ENCODE measurements at regions not wholly inside any gene's neighbourhood (a gene's known extent, or its start where the extent isn't known, plus 50 kb on each side); places are given as distances from the start of the nearest gene placed in this dataset.

GRCh38 chrX:7635604-7636003 lies 207.4 kb upstream of the VCX start:
- TF ChIP-seq CTCF (IDR thresholded peaks at IDR 0.05) (no peak), POLR2A (IDR thresholded peaks at IDR 0.05) (no peak)
